H1 (cell line): ENCODE measurements at regions not wholly inside any gene's neighbourhood (a gene's known extent, or its start where the extent isn't known, plus 50 kb on each side); places are given as distances from the start of the nearest gene placed in this dataset.

ENCODE experiments used
- CTCF ChIA-PET: fragments of 300-600 bp; sonication (Branson Sonifier 250); formaldehyde crosslinking; loops from one replicate; lab custom pipeline; 2021; ENCODE audit not compliant: partially characterized antibody; lab: Charles Lee
- POLR2A ChIA-PET: fragments of 300-600 bp; sonication (Branson Sonifier 250); formaldehyde crosslinking; loops from one replicate; lab custom pipeline; 2021; ENCODE audit warnings: inconsistent platforms; ENCODE audit not compliant: partially characterized antibody; lab: Charles Lee
- DNase-seq, 2 experiments: peaks; one replicate each; pipeline versions ENCODE4 v3.0.0 to v3.0.0-alpha.2; 2010 to 2022; ENCODE audit warnings: low spot score in 2 of 2, low read depth in 1 of 2, mixed read lengths in 1 of 2
- FAIRE-seq: peaks from 2 replicates; lab custom pipeline; 2011; peaks lifted over from hg19 to GRCh38; lab: Jason Lieb, UNC
- H2AFZ ChIP-seq: 2 replicates; pipeline ENCODE4 v1.8.1; 2012; ENCODE audit warnings: low read length, inconsistent platforms
- H2AK5ac ChIP-seq: 2 replicates; pipeline ENCODE4 v1.6.1; 2013; ENCODE audit warnings: low read depth, low read length
- H2BK120ac ChIP-seq: replicated peaks from 2 replicates; pipeline ENCODE3; 2013; ENCODE audit warnings: low read depth, low read length, inconsistent platforms
- H2BK12ac ChIP-seq: 2 replicates; pipeline ENCODE4 v1.6.1; 2013; ENCODE audit warnings: low read depth, low read length
- H2BK15ac ChIP-seq: 2 replicates; pipeline ENCODE4 v1.6.1; 2013; ENCODE audit warnings: low read length
- H2BK20ac ChIP-seq: 2 replicates; pipeline ENCODE4 v1.6.1; 2013; ENCODE audit warnings: low read length
- H2BK5ac ChIP-seq: 2 replicates; pipeline ENCODE4 v1.6.1; 2013; ENCODE audit warnings: low read depth, low read length
- H3K14ac ChIP-seq: 2 replicates; pipeline ENCODE4 v1.6.1; 2013; ENCODE audit warnings: inconsistent platforms; ENCODE audit not compliant: insufficient read length
- H3K18ac ChIP-seq: 2 replicates; pipeline ENCODE4 v1.6.1; 2013; ENCODE audit warnings: low read length; ENCODE audit errors: extremely low read depth
- H3K23ac ChIP-seq: 2 replicates; pipeline ENCODE4 v1.6.1; 2013; ENCODE audit warnings: inconsistent platforms; ENCODE audit not compliant: insufficient read length
- H3K23me2 ChIP-seq: 2 replicates; pipeline ENCODE4 v1.6.1; 2013; ENCODE audit warnings: low read depth, low read length
- H3K27ac ChIP-seq: 2 replicates; pipeline ENCODE4 v1.6.1; 2011; ENCODE audit warnings: low read depth, low read length, inconsistent platforms
- H3K27me3 ChIP-seq, 4 experiments: replicated peaks in 1 of 4; 1 replicate in 1 of 4; 2 replicates in 3 of 4; pipeline versions ENCODE4 v1.6.1 to v1.8.1; 2011 to 2013; ENCODE audit warnings: low read length in 3 of 4, mild to moderate bottlenecking in 3 of 4, inconsistent platforms in 2 of 4, mixed read lengths in 2 of 4, moderate library complexity in 1 of 4; ENCODE audit not compliant: control insufficient read depth in 3 of 4, insufficient read depth in 3 of 4; ENCODE audit errors: extremely low read depth in 1 of 4
- H3K36me3 ChIP-seq, 4 experiments: 2 replicates each; pipeline versions ENCODE4 v1.6.1 to v1.8.1; 2011 to 2013; ENCODE audit warnings: mild to moderate bottlenecking in 4 of 4, low read length in 3 of 4, moderate library complexity in 2 of 4, control low read depth in 1 of 4, inconsistent platforms in 1 of 4; ENCODE audit not compliant: insufficient read depth in 4 of 4, control insufficient read depth in 2 of 4
- H3K4ac ChIP-seq: replicated peaks from 2 replicates; pipeline ENCODE3; 2013; ENCODE audit warnings: low read length, low read depth, mixed read lengths, inconsistent platforms; ENCODE audit not compliant: insufficient read length
- H3K4me1 ChIP-seq, 4 experiments: replicated peaks in 1 of 4; 1 replicate in 1 of 4; 2 replicates in 3 of 4; pipeline versions ENCODE4 v1.6.1 to v1.8.1; 2011 to 2013; ENCODE audit warnings: low read length in 3 of 4, inconsistent platforms in 2 of 4, mixed read lengths in 1 of 4; ENCODE audit not compliant: insufficient read depth in 4 of 4, control insufficient read depth in 3 of 4
- H3K4me2 ChIP-seq, 2 experiments: 2 replicates each; pipeline versions ENCODE4 v1.6.1 to v1.8.1; 2011 to 2013; ENCODE audit warnings: low read depth in 2 of 2, low read length in 2 of 2, control low read depth in 1 of 2, inconsistent platforms in 1 of 2, mild to moderate bottlenecking in 1 of 2; ENCODE audit not compliant: insufficient read depth in 1 of 2
- H3K4me3 ChIP-seq, 4 experiments: fragments of 200-600, 300-600 bp in 1 of 4; sonication (generic), shearing (Covaris generic), sonication (Bioruptor Twin) in 1 of 4; 2 replicates each; pipeline versions ENCODE4 v1.5.1 to v1.8.1; 2011 to 2016; ENCODE audit warnings: low read length in 4 of 4, low read depth in 3 of 4, control low read depth in 2 of 4, inconsistent platforms in 2 of 4, mild to moderate bottlenecking in 2 of 4, mixed read lengths in 1 of 4, moderate library complexity in 1 of 4; ENCODE audit not compliant: insufficient read depth in 2 of 4; ENCODE audit errors: extremely low read depth in 1 of 4
- H3K56ac ChIP-seq: replicated peaks from 2 replicates; pipeline ENCODE3; 2013; ENCODE audit warnings: low read depth, mild to moderate bottlenecking, mixed read lengths, low read length, inconsistent platforms; ENCODE audit not compliant: insufficient read length
- H3K79me1 ChIP-seq: 2 replicates; pipeline ENCODE4 v1.6.1; 2013; ENCODE audit warnings: low read depth, low read length, control low read depth
- H3K79me2 ChIP-seq, 2 experiments: 2 replicates each; pipeline versions ENCODE4 v1.6.1 to v1.8.1; 2012 to 2013; ENCODE audit warnings: low read length in 2 of 2, mild to moderate bottlenecking in 2 of 2, inconsistent platforms in 1 of 2; ENCODE audit not compliant: insufficient read depth in 2 of 2, control insufficient read depth in 1 of 2
- H3K9ac ChIP-seq, 4 experiments: replicated peaks in 1 of 4; 1 replicate in 1 of 4; 2 replicates in 3 of 4; pipeline versions ENCODE4 v1.6.1 to v1.8.1; 2011 to 2013; ENCODE audit warnings: low read depth in 3 of 4, low read length in 3 of 4, control low read depth in 2 of 4, mild to moderate bottlenecking in 2 of 4, moderate library complexity in 2 of 4, inconsistent platforms in 1 of 4; ENCODE audit errors: extremely low read depth in 1 of 4
- H3K9me3 ChIP-seq, 2 experiments: 2 replicates each; pipeline versions ENCODE4 v1.6.1 to v1.8.1; 2012 to 2013; ENCODE audit warnings: mild to moderate bottlenecking in 2 of 2, moderate library complexity in 2 of 2, control low read depth in 1 of 2, inconsistent platforms in 1 of 2, low read depth in 1 of 2, low read length in 1 of 2, mixed read lengths in 1 of 2; ENCODE audit not compliant: insufficient read depth in 2 of 2
- H4K20me1 ChIP-seq, 2 experiments: replicated peaks in 1 of 2; 2 replicates each; pipeline versions ENCODE3 to v1.8.1; 2011 to 2013; ENCODE audit warnings: inconsistent platforms in 2 of 2, low read length in 2 of 2, mild to moderate bottlenecking in 1 of 2; ENCODE audit not compliant: insufficient read depth in 2 of 2, control insufficient read depth in 1 of 2
- H4K5ac ChIP-seq: 2 replicates; pipeline ENCODE4 v1.6.1; 2013; ENCODE audit warnings: low read length, low read depth, mixed read lengths, inconsistent platforms; ENCODE audit not compliant: insufficient read length
- H4K8ac ChIP-seq: 2 replicates; pipeline ENCODE4 v1.8.0; 2013; ENCODE audit warnings: mild to moderate bottlenecking, moderate library complexity, low read length, inconsistent platforms; ENCODE audit not compliant: insufficient read depth; ENCODE audit errors: extremely low read depth
- H4K91ac ChIP-seq: replicated peaks from 2 replicates; pipeline ENCODE3; 2013; ENCODE audit warnings: low read length, mixed read lengths, inconsistent platforms; ENCODE audit not compliant: insufficient read length
- CBX8 ChIP-seq: fragments of 300-800, 300-1000 bp; sonication (generic); IDR thresholded peaks from 2 replicates; pipeline ENCODE4 v1.7.1; 2016; ENCODE audit warnings: low read depth, low read length, borderline replicate concordance
- EGR1 ChIP-seq: IDR thresholded peaks from 2 replicates; pipeline ENCODE4 v1.6.1; 2011; ENCODE audit warnings: low read depth, low read length, borderline replicate concordance
- HDAC2 ChIP-seq, 2 experiments: fragments of 300-600 bp in 1 of 2; sonication (generic) in 1 of 2; IDR thresholded peaks; 2 replicates each; pipeline ENCODE4 v1.6.1; 2011 to 2012; ENCODE audit warnings: low read depth in 2 of 2, low read length in 2 of 2, mild to moderate bottlenecking in 2 of 2, moderate library complexity in 2 of 2, borderline replicate concordance in 1 of 2, inconsistent platforms in 1 of 2
- KDM1A ChIP-seq: fragments of 200-600, 300-600 bp; sonication (generic); IDR thresholded peaks from 2 replicates; pipeline ENCODE4 v1.7.1; 2016; ENCODE audit warnings: mild to moderate bottlenecking, low read length, borderline replicate concordance
- KDM4A ChIP-seq: IDR thresholded peaks from one replicate; pipeline ENCODE4 v1.7.1; 2012; ENCODE audit warnings: low read depth, mild to moderate bottlenecking, moderate library complexity, low read length, inconsistent platforms; ENCODE audit not compliant: severe bottlenecking
- MAFK ChIP-seq: IDR thresholded peaks from 2 replicates; pipeline ENCODE4 v1.6.1; 2012; ENCODE audit warnings: low read depth, mild to moderate bottlenecking, improper control_type of control experiment, low read length
- NANOG ChIP-seq: IDR thresholded peaks from 2 replicates; pipeline ENCODE4 v1.6.1; 2011; ENCODE audit warnings: low read length, low read depth, mild to moderate bottlenecking, inconsistent platforms; ENCODE audit not compliant: insufficient read depth, poor library complexity, severe bottlenecking
- SAP30 ChIP-seq: fragments of 300-600 bp; sonication (generic); IDR thresholded peaks from 2 replicates; pipeline ENCODE4 v1.7.1; 2012; ENCODE audit warnings: low read length, moderate library complexity, mild to moderate bottlenecking, inconsistent platforms; ENCODE audit not compliant: insufficient read depth, insufficient replicate concordance
- SIN3A ChIP-seq, 2 experiments: IDR thresholded peaks in 1 of 2; conservative IDR thresholded peaks in 1 of 2; 2 replicates each; pipeline ENCODE4 v1.6.1; 2011 to 2012; ENCODE audit warnings: low read length in 2 of 2, improper control_type of control experiment in 1 of 2, low read depth in 1 of 2, mild to moderate bottlenecking in 1 of 2
- SP1 ChIP-seq: IDR thresholded peaks from 2 replicates; pipeline ENCODE4 v1.6.1; 2011; ENCODE audit warnings: low read depth, low read length
- SP2 ChIP-seq: IDR thresholded peaks from 2 replicates; pipeline ENCODE4 v1.6.1; 2012; ENCODE audit warnings: mild to moderate bottlenecking, low read length, inconsistent platforms
- SP4 ChIP-seq: IDR thresholded peaks from 2 replicates; pipeline ENCODE4 v1.6.1; 2012; ENCODE audit warnings: low read length, inconsistent platforms
- TAF7 ChIP-seq: optimal IDR thresholded peaks from 2 replicates; pipeline ENCODE3; 2011; ENCODE audit warnings: low read depth, mild to moderate bottlenecking, inconsistent platforms, low read length, moderate library complexity, borderline replicate concordance
- TBP ChIP-seq: IDR thresholded peaks from 2 replicates; pipeline ENCODE4 v1.6.1; 2011; ENCODE audit warnings: low read depth, low read length, improper control_type of control experiment
- WGBS, 2 experiments: shearing (Covaris generic) in 1 of 2; methylation state at CpG; one replicate each; pipeline versions ENCODE4 v1.1.6 to v1.1.7; 2013 to 2015; ENCODE audit warnings: low lambda C conversion rate in 2 of 2, mixed read lengths in 2 of 2, inconsistent platforms in 1 of 2, low coverage in 1 of 2, missing lambda C conversion rate in 1 of 2; ENCODE audit not compliant: insufficient replicate concordance in 2 of 2, insufficient coverage in 1 of 2, insufficient read length in 1 of 2; ENCODE audit errors: extremely low coverage in 1 of 2, missing lambda C conversion rate in 1 of 2; 5-methylcytosine and 5-hydroxymethylcytosine counted together

DNA sequence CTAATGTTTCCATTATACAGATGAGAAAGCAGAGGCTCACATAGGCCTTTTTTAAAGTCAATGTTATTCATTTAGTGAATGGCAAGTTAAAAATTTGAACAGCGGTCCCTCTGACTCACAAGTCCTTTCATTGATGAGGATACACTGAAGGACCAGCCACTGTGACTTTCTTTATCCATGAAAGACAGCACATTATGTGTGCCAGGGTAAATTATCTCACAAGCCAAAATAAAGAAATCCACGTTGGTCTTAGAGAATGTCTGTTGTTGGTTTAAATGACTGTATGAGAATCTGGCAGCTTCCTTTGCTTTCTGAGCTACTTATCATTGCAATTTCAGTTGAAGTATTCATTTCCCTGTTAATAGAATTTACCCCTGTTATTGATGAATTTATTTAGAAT, 485.1 kb downstream of the TBL1XR1 start:
- H2AFZ ChIP-seq = no peak overlapping the region
- H3K36me3 ChIP-seq = no peaks in the 10 kb centered on the region
- H4K5ac ChIP-seq = no peak overlapping the region
- no peak overlapping the region for H2AK5ac ChIP-seq
- no peak overlapping the region for H3K9ac ChIP-seq
- no peaks in the 10 kb centered on the region for H3K79me1 ChIP-seq
- H3K27ac ChIP-seq = no peak overlapping the region
- H4K91ac ChIP-seq = no peak overlapping the region
- WGBS, 2 experiments = 92% methylated on average over 2 of the region's 2 CpGs; no CpG with 5 or more reads in 1 of the 2 experiments
- no peak overlapping the region for H3K56ac ChIP-seq
- no peak overlapping the region for H3K23ac ChIP-seq
- H2BK5ac ChIP-seq = no peak overlapping the region
- no peak overlapping the region for H3K4me3 ChIP-seq
- TF ChIP-seq SIN3A (conservative IDR thresholded peaks at IDR 0.05 in 1 of 2, IDR thresholded peaks at IDR 0.05 in 1 of 2; ENCODE audit: low read depth in 1 of 2, low read length in 2 of 2) = no peak
- TF ChIP-seq EGR1 = no peak
- no peak for TF ChIP-seq HDAC2 (IDR thresholded peaks at IDR 0.05; ENCODE audit: borderline replicate concordance in 1 of 2, low read depth in 2 of 2, low read length in 2 of 2)
- no peak for TF ChIP-seq CBX8
- TF ChIP-seq TAF7 = no peak
- no peak for TF ChIP-seq MAFK
- TF ChIP-seq SP2 = no peak
- no peak for TF ChIP-seq KDM4A
- TF ChIP-seq SP1 = no peak
- no peak for TF ChIP-seq SAP30
- TF ChIP-seq KDM1A = no peak
- TF ChIP-seq NANOG = no peak
- TF ChIP-seq SP4 = no peak
- no peak for TF ChIP-seq TBP
- DNase-seq (no peak), FAIRE-seq (no peak)
- no peaks in the 10 kb centered on the region for H3K79me2 ChIP-seq
- H4K8ac ChIP-seq = no peak overlapping the region
- no peaks in the 10 kb centered on the region for H3K9me3 ChIP-seq
- H4K20me1 ChIP-seq = no peaks in the 10 kb centered on the region
- H2BK12ac ChIP-seq = no peak overlapping the region
- H3K18ac ChIP-seq = no peak overlapping the region
- no peak overlapping the region for H3K14ac ChIP-seq
- H3K4me2 ChIP-seq = no peak overlapping the region
- H3K23me2 ChIP-seq = no peaks in the 10 kb centered on the region
- H2BK20ac ChIP-seq = no peak overlapping the region
- no peak overlapping the region for H2BK15ac ChIP-seq
- no peak overlapping the region for H3K4ac ChIP-seq
- no peak overlapping the region for H2BK120ac ChIP-seq
- H3K4me1 ChIP-seq = peaks cover 0 to 4% (median 0%) of the 10 kb centered on the region in 4 experiments; a peak in 1 of 7 replicates
- ChIA-PET POLR2A (no interaction called here), CTCF (no interaction called here)
- H3K27me3 ChIP-seq = no peaks in the 10 kb centered on the region
